ENCODE measurements at regions not wholly inside any gene's neighbourhood (a gene's known extent, or its start where the extent isn't known, plus 50 kb on each side); places are given as distances from the start of the nearest gene placed in this dataset.

DNA sequence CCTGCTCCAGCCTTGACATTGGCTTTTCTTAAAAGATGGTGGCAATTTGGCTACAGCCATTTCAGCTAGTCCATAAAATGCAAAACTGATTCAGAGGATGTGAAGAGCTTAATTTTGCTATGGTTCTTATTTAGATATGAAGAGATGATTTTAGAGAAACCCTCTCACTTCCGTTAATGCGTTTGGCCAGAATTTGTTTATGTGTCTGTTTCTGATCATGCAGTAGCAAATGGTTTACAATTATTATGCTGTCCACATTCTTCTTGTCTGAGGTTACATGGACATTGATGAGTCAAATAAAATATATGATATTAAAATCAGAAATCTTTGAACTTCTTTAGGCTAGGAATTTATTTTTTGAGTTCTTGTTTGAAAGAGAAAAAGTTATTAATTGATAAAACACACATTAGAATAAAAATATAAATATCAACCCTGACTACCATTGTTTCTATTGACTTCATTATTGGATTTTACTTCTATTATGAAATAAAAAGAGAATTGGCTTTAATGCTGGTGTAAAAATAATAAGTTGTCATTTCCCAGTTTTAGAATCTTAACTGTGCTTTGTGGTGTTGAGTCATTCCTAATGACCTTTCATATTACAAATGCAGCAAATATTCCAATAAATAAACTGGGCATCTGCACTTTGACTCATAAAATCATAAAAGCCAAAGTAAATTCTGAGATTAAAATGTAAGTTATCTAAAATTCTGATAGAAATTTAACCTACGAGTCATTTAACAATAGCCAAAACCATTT lies 1286.0 kb upstream of the GJE1 start:
- BruUV-seq (replicated peaks), result no TSS peak
- Histone ChIP-seq H3K27me3 (replicated peaks; ENCODE audit: control insufficient read depth, insufficient read depth, low read length) (no peaks in the 10 kb centered on the region), H3K4me3 (ENCODE audit: low read depth, low read length) (no peak overlapping the region), H3K9me3 (no peaks in the 10 kb centered on the region), H3K4me1 (no peaks in the 10 kb centered on the region), H3K36me3 (ENCODE audit: control insufficient read depth, insufficient read depth, low read length) (no peaks in the 10 kb centered on the region)
- intact Hi-C loops (cut with micrococcal nuclease; ENCODE audit: unreplicated experiment), result no loop called here
- Mint-ChIP-seq H3K4me1 (ENCODE audit: low read depth, unreplicated experiment) (peaks cover 5% of the 10 kb centered on the region), H3K27ac (ENCODE audit: unreplicated experiment) (no peak overlapping the region), H3K4me3 (ENCODE audit: unreplicated experiment) (no peak overlapping the region), H3K9me3 (ENCODE audit: unreplicated experiment) (no peaks in the 10 kb centered on the region), H3K36me3 (ENCODE audit: insufficient read depth, unreplicated experiment) (no peaks in the 10 kb centered on the region), H3K27me3 (ENCODE audit: insufficient read depth, unreplicated experiment) (no peaks in the 10 kb centered on the region)
- ChIA-PET CTCF (no interaction called here), POLR2A (no interaction called here)
- no peak for DNase-seq
- TF ChIP-seq, protein P1, sequence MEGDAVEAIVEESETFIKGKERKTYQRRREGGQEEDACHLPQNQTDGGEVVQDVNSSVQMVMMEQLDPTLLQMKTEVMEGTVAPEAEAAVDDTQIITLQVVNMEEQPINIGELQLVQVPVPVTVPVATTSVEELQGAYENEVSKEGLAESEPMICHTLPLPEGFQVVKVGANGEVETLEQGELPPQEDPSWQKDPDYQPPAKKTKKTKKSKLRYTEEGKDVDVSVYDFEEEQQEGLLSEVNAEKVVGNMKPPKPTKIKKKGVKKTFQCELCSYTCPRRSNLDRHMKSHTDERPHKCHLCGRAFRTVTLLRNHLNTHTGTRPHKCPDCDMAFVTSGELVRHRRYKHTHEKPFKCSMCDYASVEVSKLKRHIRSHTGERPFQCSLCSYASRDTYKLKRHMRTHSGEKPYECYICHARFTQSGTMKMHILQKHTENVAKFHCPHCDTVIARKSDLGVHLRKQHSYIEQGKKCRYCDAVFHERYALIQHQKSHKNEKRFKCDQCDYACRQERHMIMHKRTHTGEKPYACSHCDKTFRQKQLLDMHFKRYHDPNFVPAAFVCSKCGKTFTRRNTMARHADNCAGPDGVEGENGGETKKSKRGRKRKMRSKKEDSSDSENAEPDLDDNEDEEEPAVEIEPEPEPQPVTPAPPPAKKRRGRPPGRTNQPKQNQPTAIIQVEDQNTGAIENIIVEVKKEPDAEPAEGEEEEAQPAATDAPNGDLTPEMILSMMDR (IDR thresholded peaks at IDR 0.05; ENCODE audit: insufficient read depth in 1 of 2, low read depth in 1 of 2, low read length in 1 of 2, severe bottlenecking in 1 of 2, unreplicated experiment in 1 of 2), result no peak

DNA sequence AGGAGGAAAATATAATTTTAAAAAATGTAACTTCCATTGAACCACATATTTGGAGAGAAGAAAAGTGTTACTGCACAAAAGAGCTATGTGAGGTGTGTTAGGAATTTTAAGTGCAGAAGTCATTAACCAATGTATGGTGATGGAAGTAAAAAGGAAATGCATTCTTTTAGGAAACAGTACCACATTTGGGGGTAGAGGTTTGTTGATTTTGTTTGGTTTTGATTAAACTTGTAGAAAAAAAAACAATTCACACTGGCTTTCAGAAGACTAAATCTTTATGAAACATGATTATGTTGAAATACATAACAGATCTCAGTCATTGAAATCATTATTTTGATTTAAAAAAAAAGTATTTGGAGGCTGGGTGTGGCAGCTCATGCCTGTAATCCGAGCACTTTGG lies 1287.0 kb upstream of the GJE1 start:
- TF ChIP-seq, protein P1 (IDR thresholded peaks at IDR 0.05; ENCODE audit: insufficient read depth in 1 of 2, low read depth in 1 of 2, low read length in 1 of 2, severe bottlenecking in 1 of 2, unreplicated experiment in 1 of 2), result no peak
- ChIA-PET CTCF (no interaction called here), POLR2A (no interaction called here)
- DNase-seq, result no peak
- Histone ChIP-seq H3K4me1 (no peaks in the 10 kb centered on the region), H3K27me3 (replicated peaks; ENCODE audit: control insufficient read depth, insufficient read depth, low read length) (no peaks in the 10 kb centered on the region), H3K4me3 (ENCODE audit: low read depth, low read length) (no peak overlapping the region), H3K9me3 (no peaks in the 10 kb centered on the region), H3K36me3 (ENCODE audit: control insufficient read depth, insufficient read depth, low read length) (no peaks in the 10 kb centered on the region)
- Mint-ChIP-seq H3K27ac (ENCODE audit: unreplicated experiment) (no peak overlapping the region), H3K36me3 (ENCODE audit: insufficient read depth, unreplicated experiment) (no peaks in the 10 kb centered on the region), H3K9me3 (ENCODE audit: unreplicated experiment) (no peaks in the 10 kb centered on the region), H3K4me3 (ENCODE audit: unreplicated experiment) (no peak overlapping the region), H3K27me3 (ENCODE audit: insufficient read depth, unreplicated experiment) (no peaks in the 10 kb centered on the region), H3K4me1 (ENCODE audit: low read depth, unreplicated experiment) (peaks cover 5% of the 10 kb centered on the region)
- BruUV-seq (replicated peaks), result no TSS peak
- intact Hi-C loops (cut with micrococcal nuclease; ENCODE audit: unreplicated experiment), result no loop called here

DNA sequence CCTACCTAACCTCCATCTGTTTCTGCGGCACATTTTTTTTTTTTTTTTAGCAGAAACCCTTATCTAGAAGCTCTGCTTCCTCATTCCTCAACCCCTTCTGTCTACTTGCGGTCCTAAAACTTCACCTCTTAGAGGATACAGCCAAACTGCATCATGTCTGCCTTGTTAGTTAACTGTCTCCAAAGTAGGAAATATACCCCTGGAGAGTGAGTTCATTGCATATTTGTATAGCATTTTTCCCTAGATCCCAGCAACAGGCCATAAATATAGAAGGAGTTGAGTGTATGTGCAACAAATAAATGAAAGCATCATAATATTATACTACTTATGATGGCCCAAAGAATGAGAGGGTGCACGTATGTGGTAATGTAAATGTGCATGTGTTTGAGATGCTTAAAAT lies 1288.6 kb upstream of the GJE1 start:
- Mint-ChIP-seq H3K9me3 (ENCODE audit: unreplicated experiment) (no peaks in the 10 kb centered on the region), H3K4me3 (ENCODE audit: unreplicated experiment) (no peak overlapping the region), H3K36me3 (ENCODE audit: insufficient read depth, unreplicated experiment) (no peaks in the 10 kb centered on the region), H3K27me3 (ENCODE audit: insufficient read depth, unreplicated experiment) (no peaks in the 10 kb centered on the region), H3K27ac (ENCODE audit: unreplicated experiment) (no peak overlapping the region), H3K4me1 (ENCODE audit: low read depth, unreplicated experiment) (peaks cover 5% of the 10 kb centered on the region)
- POLR2A ChIA-PET, result no interaction called here
- intact Hi-C loops (cut with micrococcal nuclease; ENCODE audit: unreplicated experiment), result no loop called here
- Histone ChIP-seq H3K36me3 (ENCODE audit: control insufficient read depth, insufficient read depth, low read length) (no peaks in the 10 kb centered on the region), H3K4me3 (ENCODE audit: low read depth, low read length) (no peak overlapping the region), H3K27me3 (replicated peaks; ENCODE audit: control insufficient read depth, insufficient read depth, low read length) (no peaks in the 10 kb centered on the region), H3K4me1 (no peaks in the 10 kb centered on the region), H3K9me3 (no peaks in the 10 kb centered on the region)
- CTCF ChIA-PET, result no interaction called here
- BruUV-seq (replicated peaks), result no TSS peak
- no peak for DNase-seq
- TF ChIP-seq, protein P1 (IDR thresholded peaks at IDR 0.05; ENCODE audit: insufficient read depth in 1 of 2, low read depth in 1 of 2, low read length in 1 of 2, severe bottlenecking in 1 of 2, unreplicated experiment in 1 of 2), result no peak
